Body of pancreas (tissue), 4 donors: ENCODE measurements at regions not wholly inside any gene's neighbourhood (a gene's known extent, or its start where the extent isn't known, plus 50 kb on each side); places are given as distances from the start of the nearest gene placed in this dataset.

Experiments used
- CTCF ChIP-seq, 7 experiments: fragments of 450-650 bp in 4 of 7; fragments of 200-600 bp in 3 of 7; sonication (generic) in 3 of 7; IDR thresholded peaks; one replicate each; pipeline ENCODE4 v1.5.1; 2016 to 2019; ENCODE audit warnings: antibody characterized with exemption in 7 of 7
- POLR2A ChIP-seq, 3 donors: fragments of 450-650 bp; IDR thresholded peaks; one replicate each; pipeline ENCODE4 v1.6.1; 2016; ENCODE audit warnings: antibody characterized with exemption in 3 of 3, mild to moderate bottlenecking in 2 of 3

- TF ChIP-seq CTCF (IDR thresholded peaks at IDR 0.05) = no peak
- TF ChIP-seq POLR2A (IDR thresholded peaks at IDR 0.05) = no peak
Measured at GRCh38 chr18:53664575-53664974, 559.9 kb downstream of the MBD2 start.
